Ishikawa (cell line): ENCODE measurements at regions not wholly inside any gene's neighbourhood (a gene's known extent, or its start where the extent isn't known, plus 50 kb on each side); places are given as distances from the start of the nearest gene placed in this dataset.

Experiments
- CEBPB ChIP-seq: IDR thresholded peaks from 2 replicates; pipeline ENCODE4 v1.6.1; 2012
- CREB1 ChIP-seq: IDR thresholded peaks from 2 replicates; pipeline ENCODE4 v1.6.1; 2012; ENCODE audit warnings: low read depth
- EGR1 ChIP-seq: IDR thresholded peaks from 2 replicates; pipeline ENCODE4 v1.6.1; 2012
- EP300 ChIP-seq: IDR thresholded peaks from 2 replicates; pipeline ENCODE4 v1.6.1; 2012; ENCODE audit warnings: borderline replicate concordance
- FOXM1 ChIP-seq: IDR thresholded peaks from 2 replicates; pipeline ENCODE4 v1.6.1; 2012; ENCODE audit warnings: low read depth, borderline replicate concordance
- MAX ChIP-seq: IDR thresholded peaks from 2 replicates; pipeline ENCODE4 v1.6.1; 2012
- NFIC ChIP-seq: IDR thresholded peaks from 2 replicates; pipeline ENCODE4 v1.6.1; 2012
- RAD21 ChIP-seq: IDR thresholded peaks from 2 replicates; pipeline ENCODE4 v1.6.1; 2012; ENCODE audit warnings: low read depth
- REST ChIP-seq: IDR thresholded peaks from 2 replicates; pipeline ENCODE4 v1.6.1; 2012; ENCODE audit warnings: low read depth, mild to moderate bottlenecking
- TAF1 ChIP-seq: IDR thresholded peaks from 2 replicates; pipeline ENCODE4 v1.6.1; 2012; ENCODE audit warnings: low read depth, mild to moderate bottlenecking
- TCF12 ChIP-seq: IDR thresholded peaks from 2 replicates; pipeline ENCODE4 v1.6.1; 2012; ENCODE audit warnings: low read depth
- TEAD4 ChIP-seq: IDR thresholded peaks from 2 replicates; pipeline ENCODE4 v1.6.1; 2012
- USF1 ChIP-seq: IDR thresholded peaks from 2 replicates; pipeline ENCODE4 v1.6.1; 2012
- YY1 ChIP-seq: IDR thresholded peaks from 2 replicates; pipeline ENCODE4 v1.6.1; 2012; ENCODE audit warnings: low read depth
- ZBTB7A ChIP-seq: IDR thresholded peaks from 2 replicates; pipeline ENCODE4 v1.6.1; 2012; ENCODE audit warnings: low read depth

- TF ChIP-seq ZBTB7A (no peak), RAD21 (no peak), USF1 (no peak), TCF12 (no peak), YY1 (no peak), NFIC (no peak), REST (no peak), EGR1 (no peak), TEAD4 (no peak), MAX (no peak), CREB1 (no peak), CEBPB (no peak)
These were observed 219.7 kb upstream of the HS6ST1 start for GRCh38 chr2:128538396-128538795.

GRCh38 chr2:128540670-128541069 is 222.0 kb upstream of the HS6ST1 start:
- TF ChIP-seq MAX (no peak), ZBTB7A (no peak), TCF12 (no peak), TEAD4 (no peak), REST (no peak), NFIC (no peak), YY1 (no peak), RAD21 (no peak), EGR1 (no peak), USF1 (no peak), FOXM1 (no peak), CREB1 (no peak), EP300 (no peak), TAF1 (no peak), CEBPB (no peak)

- TF ChIP-seq NFIC: no peak
- no peak for TF ChIP-seq CREB1
- TF ChIP-seq CEBPB: no peak
- no peak for TF ChIP-seq TAF1
- no peak for TF ChIP-seq EGR1
- no peak for TF ChIP-seq FOXM1
- no peak for TF ChIP-seq RAD21
- TF ChIP-seq TCF12: no peak
- TF ChIP-seq REST: no peak
- TF ChIP-seq MAX: no peak
- TF ChIP-seq ZBTB7A: no peak
- TF ChIP-seq YY1: no peak
- TF ChIP-seq USF1: no peak
- TF ChIP-seq TEAD4: no peak
- no peak for TF ChIP-seq EP300
These were observed 222.8 kb upstream of the HS6ST1 start for GRCh38 chr2:128541448-128541847.

- TF ChIP-seq ZBTB7A: no peak
- no peak for TF ChIP-seq NFIC
- no peak for TF ChIP-seq REST
- TF ChIP-seq YY1: no peak
- no peak for TF ChIP-seq CREB1
- TF ChIP-seq CEBPB: no peak
- no peak for TF ChIP-seq USF1
- TF ChIP-seq TCF12: no peak
These were observed 224.4 kb upstream of the HS6ST1 start for GRCh38 chr2:128543036-128543435.
